ENCODE measurements at regions not wholly inside any gene's neighbourhood (a gene's known extent, or its start where the extent isn't known, plus 50 kb on each side); places are given as distances from the start of the nearest gene placed in this dataset.
A peak's percentile ranks its signal among the peaks of the same experiment; 100 is the strongest.
"Not testable (repeated sequence)": the region's sequence is repeated elsewhere in the genome, so short reads cannot be mapped to it uniquely, and the experiment has no call there.

- no peak for DNase-seq
Measured at GRCh38 chr7:112540839-112541577, 60.2 kb downstream of the LSMEM1 start.

GRCh38 chr7:112546723-112547513, 66.1 kb downstream of the LSMEM1 start:
- DNase-seq = peak; percentile 7

DNA sequence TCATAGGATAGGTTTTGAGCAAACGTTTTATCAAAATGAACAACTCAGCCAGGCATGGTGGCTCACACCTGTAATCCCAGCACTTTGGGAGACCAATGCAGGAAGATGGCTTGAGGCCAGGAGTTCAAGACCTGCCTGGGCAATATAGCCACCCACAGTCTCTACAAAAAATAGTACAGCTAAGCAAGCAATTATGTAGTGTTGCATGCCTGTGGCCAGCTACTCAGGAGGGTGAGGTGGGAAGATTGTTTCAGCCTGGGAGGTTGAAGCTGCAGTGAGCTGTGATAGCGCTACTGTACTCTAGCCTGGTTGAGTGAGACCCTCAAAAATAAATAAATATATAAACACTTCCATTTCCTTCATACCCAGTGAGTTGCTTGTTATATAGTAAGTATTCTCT, 67.1 kb downstream of the LSMEM1 start:
- no peak for DNase-seq

DNA sequence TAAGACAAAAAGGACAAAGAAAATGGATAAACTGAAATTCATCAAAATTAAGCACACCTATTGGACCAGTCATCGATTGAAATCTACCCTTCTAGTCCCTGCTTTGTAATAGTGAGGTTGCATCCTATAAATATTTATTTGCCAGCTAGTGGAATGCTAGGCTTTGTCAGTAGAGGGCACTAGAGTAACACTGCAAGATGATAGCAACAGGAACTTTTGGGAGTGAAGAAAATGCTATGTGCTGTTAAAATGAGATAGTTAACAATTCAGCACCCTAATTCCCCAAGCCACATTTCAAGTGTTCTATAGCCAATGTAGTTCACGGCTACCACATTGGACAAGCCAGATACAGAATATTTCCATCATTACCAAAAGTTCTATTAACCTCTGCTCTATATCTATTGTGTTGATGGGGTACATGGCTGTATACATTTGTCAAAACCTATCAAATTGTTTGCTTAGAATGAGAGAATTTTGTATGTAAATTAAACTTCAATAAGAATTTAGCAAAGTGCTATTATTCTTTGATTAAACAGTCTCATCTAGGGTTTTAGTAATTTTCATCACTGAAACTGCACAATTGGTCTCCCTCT, 69.8 kb downstream of the LSMEM1 start:
- DNase-seq = peak; percentile 62

- DNase-seq = not testable (repeated sequence)
Measured at GRCh38 chr7:112551521-112551920, 70.7 kb downstream of the LSMEM1 start.

DNA sequence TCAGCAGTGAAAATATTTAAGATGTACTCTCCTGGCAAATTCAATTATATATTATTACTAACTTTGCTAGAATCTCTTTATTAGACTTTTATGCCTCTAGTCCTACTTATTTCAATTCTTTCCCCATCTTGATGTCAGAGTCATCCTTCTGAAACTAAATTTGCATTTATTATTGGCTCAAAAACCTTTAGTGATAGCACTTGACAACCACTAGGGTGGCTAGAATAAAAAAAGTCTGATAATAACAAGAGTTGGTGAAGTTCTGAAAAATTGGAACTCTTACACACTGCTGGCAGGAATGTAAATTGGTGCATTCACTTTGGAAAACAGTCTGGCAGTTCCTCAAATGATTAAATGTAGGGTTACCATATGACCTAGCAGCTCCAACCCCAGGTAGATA, 73.8 kb downstream of the LSMEM1 start:
- DNase-seq = no peak

- no peak for DNase-seq
Measured at GRCh38 chr7:112556633-112557032, 75.8 kb downstream of the LSMEM1 start.

DNA sequence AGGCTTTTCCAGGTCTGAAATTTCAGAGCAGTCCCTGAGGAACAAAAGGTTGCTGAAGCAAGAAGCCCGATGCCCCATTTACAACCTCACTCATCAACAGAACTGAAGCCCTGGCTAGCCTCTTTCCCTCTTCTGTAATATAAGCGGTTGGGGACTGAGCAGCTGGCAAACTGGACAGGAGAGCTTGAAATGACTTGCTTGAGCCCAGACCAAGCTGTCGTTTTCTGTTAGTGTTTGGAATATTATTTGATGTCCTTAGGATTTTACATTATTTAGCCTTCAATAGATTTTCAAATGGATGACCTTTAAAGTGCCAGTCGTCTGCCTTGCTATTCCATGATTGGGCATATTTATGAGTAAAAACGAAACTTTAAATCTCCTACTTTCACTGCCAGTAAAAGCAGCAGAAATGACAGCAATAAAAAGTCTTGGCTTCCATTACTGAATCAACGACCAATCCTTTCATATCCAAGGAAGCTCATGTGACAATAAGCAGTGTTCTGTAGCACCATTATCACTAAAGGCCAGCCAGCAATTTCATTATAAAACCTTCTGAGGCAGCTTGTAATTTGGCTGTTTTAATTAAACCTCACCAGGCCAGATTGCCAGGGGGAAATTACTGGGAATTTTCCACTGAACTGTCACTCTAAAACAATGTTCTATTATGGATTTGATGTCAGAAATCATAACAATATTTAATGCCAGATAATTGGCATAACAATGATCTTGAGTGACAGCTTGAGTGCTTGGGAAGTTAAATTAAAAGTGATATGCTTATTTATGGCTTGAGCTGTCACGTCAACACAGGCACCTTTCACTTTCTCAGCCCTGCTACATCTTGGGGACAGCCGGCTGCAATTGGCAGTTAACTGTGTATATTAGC, 85.9 kb downstream of the LSMEM1 start:
- peak; percentile 38 for DNase-seq

DNA sequence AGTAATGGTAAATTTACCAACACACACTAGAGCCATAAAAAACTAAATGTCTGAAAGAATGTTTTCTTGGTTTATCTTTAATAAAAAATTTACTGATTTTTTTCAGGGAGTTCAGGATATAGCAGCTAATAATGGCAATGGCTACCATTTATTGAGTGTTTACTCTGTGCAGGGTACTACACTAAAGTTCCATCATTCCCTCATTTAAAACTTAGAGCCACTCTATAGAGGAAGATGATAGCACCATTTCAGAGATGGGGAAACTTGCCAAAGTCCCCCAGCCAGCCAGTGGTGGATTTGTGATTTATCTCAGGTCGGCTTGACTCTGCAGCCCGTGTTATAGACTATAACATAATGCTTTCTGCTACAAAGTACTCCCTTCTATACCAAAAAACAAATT, 86.6 kb downstream of the LSMEM1 start:
- DNase-seq = no peak

GRCh38 chr7:112571852-112572607, 91.2 kb downstream of the LSMEM1 start:
- DNase-seq = no peak

GRCh38 chr7:112572669-112573301, 92.0 kb downstream of the LSMEM1 start:
- DNase-seq = peak; percentile 29

- no peak for DNase-seq
Measured at GRCh38 chr7:112573302-112574039, 92.7 kb downstream of the LSMEM1 start.

DNA sequence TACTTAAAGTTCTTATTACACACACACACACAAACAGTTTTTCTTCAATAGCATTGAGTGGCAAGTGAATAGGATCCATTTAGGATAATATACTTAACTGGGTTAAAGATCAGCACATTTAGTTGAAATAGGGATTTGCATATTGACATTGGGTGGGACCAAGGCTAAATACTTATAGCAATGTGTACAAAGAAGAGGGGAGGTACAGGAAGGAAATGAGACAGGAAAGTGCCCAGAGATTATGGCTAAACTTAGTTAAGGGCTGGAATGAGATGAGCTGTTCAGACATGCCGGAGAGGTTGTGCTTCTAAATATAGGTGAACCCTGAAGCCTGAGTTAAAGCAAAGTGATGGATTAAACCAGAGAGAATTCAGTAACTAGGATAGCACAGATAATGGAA, 95.1 kb downstream of the LSMEM1 start:
- no peak for DNase-seq

GRCh38 chr7:112579388-112579787, 98.6 kb downstream of the LSMEM1 start:
- DNase-seq = no peak

DNA sequence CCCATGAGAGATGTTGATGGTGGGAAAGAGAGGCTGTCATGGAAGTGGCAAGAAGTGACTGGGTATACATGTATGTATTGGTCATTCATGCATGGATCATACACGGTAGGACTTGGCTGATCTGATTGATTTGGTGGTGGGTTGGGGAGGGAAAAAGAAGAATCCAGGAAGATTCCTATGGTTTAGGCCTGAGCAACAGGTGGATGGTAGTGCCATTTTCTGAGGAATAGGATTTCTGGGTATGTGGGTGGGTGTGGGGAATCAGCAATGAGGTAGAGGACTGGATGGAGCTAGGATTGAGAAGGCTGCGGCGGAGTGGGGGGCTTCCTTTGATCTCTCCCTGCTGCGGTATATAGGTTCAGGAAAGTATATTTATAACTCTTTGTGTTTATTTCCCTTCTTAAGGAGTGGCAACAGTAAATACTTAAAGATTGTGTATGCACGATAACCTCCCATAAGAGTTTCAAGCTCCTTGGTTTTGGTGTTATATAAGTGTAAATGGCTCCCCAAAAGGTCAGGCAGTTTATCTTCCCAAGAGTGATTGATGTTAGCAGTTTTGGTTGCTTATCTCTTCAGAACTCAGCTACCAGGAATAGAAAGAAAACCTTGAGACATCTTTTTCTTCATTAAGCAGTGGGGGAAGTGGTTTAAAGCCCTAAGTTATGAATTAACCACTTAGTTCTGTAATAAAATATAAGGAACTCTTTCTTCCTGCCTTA, 100.1 kb downstream of the LSMEM1 start:
- DNase-seq = no peak

GRCh38 chr7:112581529-112581928, 100.7 kb downstream of the LSMEM1 start:
- no peak for DNase-seq

GRCh38 chr7:112584290-112584689, 103.5 kb downstream of the LSMEM1 start:
- DNase-seq = peak; percentile 90

DNA sequence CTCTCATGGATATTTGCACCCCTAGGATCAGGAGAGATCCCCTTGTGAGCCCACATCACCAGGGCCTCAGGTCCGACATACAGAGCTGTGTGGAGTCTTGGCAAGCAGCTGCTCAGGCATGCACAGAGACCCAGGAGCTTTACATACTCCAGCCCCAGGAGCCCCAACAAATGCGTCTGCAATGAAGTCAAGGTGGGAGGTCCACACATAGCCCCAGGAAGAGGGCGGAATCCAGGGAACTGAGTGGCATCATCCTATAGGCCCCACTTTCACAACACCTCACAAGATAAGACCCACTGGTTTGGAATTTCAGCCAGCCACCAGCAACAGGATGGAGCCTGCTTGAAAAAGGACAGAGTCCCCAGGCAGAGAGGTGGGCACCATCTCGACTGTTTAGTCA, 106.7 kb downstream of the LSMEM1 start:
- DNase-seq = no peak

DNA sequence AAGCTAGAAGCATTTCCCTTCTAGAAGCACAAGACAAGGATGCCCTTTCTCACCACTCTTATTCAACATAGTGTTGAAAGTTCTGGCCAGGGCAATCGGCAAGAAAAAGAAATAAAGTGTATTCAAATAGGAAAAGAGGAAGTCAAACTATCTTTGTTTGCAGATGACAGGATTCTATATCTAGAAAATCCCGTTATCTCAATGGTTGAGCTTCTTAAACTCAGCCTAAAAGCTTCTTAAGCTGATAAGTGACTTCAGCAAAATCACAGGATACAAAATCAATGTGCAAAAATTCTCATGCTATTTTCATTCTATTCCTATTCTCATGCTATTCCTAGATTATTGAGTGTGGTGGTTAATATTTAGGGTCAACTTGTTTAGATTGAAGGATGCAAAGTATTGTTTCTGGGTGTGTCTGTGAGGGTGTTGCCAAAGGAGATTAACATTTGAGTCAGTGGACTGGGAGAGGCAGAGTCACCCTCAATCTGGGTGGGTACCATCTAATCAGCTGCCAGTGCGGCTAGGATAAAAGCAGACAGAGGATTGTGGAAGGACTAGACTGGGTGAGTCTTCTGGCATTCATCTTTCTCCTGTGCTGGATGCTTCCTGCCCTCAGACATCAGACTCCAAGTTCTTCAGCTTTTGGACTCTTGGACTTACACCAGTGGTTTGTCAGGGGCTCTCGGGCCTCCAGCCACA, 111.9 kb downstream of the LSMEM1 start:
- not testable (repeated sequence) for DNase-seq

DNA sequence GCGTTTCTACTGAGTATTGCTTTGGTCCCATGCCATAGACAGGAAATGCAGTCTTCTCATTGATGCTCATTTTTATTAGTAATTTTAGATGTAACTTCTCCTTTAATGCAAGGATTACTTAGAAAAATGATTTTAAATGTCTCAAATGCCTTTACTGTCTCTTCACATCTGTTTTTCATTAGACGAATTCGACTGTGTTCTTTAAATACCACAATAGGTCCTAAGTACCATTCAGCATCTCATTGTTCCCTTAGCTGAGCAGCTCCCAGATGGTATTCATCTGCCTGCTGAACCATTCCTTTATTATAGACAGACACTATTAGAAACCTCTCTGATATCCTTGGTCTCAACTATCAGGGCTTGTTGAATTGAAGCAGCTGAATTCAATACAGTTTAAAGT, 113.6 kb downstream of the LSMEM1 start:
- DNase-seq = no peak

All from NCI-H2171 treated with DMSO at 0.1 percent for 48 hours (cell line).